Kidney (tissue), 13 donors: ENCODE measurements at regions not wholly inside any gene's neighbourhood (a gene's known extent, or its start where the extent isn't known, plus 50 kb on each side); places are given as distances from the start of the nearest gene placed in this dataset.
"Not testable (repeated sequence)": the region's sequence is repeated elsewhere in the genome, so short reads cannot be mapped to it uniquely, and the experiment has no call there.

Experiments
- DNase-seq, 5 donors: peaks; one replicate each; pipeline ENCODE4 v3.0.0-alpha.2; 2013 to 2020
- FAIRE-seq: peaks from 2 replicates; lab custom pipeline; 2012; peaks lifted over from hg19 to GRCh38; lab: Jason Lieb, UNC
- H3K27ac ChIP-seq, 2 donors: one replicate each; pipeline ENCODE4 v1.7.0; 2013; ENCODE audit warnings: low read depth in 2 of 2, low read length in 2 of 2, inconsistent platforms in 1 of 2
- H3K27me3 ChIP-seq: one replicate; pipeline ENCODE4 v1.7.1; 2013; ENCODE audit warnings: low read length, inconsistent platforms; ENCODE audit not compliant: control insufficient read depth, insufficient read depth
- H3K36me3 ChIP-seq, 3 donors: one replicate each; pipeline versions ENCODE4 v1.7.0 to v1.7.1; 2013; ENCODE audit warnings: low read length in 3 of 3, control low read depth in 1 of 3, inconsistent platforms in 1 of 3; ENCODE audit not compliant: insufficient read depth in 3 of 3, control insufficient read depth in 2 of 3
- H3K4me1 ChIP-seq, 3 donors: one replicate each; pipeline versions ENCODE4 v1.7.0 to v1.7.1; 2013; ENCODE audit warnings: low read length in 3 of 3, inconsistent platforms in 1 of 3, low read depth in 1 of 3; ENCODE audit not compliant: control insufficient read depth in 2 of 3, insufficient read depth in 2 of 3
- H3K4me3 ChIP-seq, 3 donors: one replicate each; pipeline versions ENCODE4 v1.7.0 to v1.8.1; 2013; ENCODE audit warnings: low read length in 3 of 3, control low read depth in 1 of 3, inconsistent platforms in 1 of 3
- H3K9ac ChIP-seq, 3 donors: one replicate each; pipeline versions ENCODE4 v1.7.0 to v1.7.1; 2013; ENCODE audit warnings: low read length in 3 of 3, control low read depth in 1 of 3, inconsistent platforms in 1 of 3
- H3K9me3 ChIP-seq, 3 donors: one replicate each; pipeline versions ENCODE4 v1.7.0 to v1.7.1; 2013; ENCODE audit warnings: low read length in 3 of 3, control low read depth in 1 of 3, inconsistent platforms in 1 of 3; ENCODE audit not compliant: control insufficient read depth in 2 of 3, insufficient read depth in 1 of 3
- CTCF ChIP-seq: IDR thresholded peaks from 3 replicates; pipeline ENCODE4 v1.5.1; 2012; ENCODE audit warnings: mild to moderate bottlenecking, moderate library complexity, borderline replicate concordance; ENCODE audit not compliant: insufficient read depth; ENCODE audit errors: extremely low read depth
- intact Hi-C: fragments of 100-400 bp; cut with DNase I; formaldehyde crosslinking; loops from one replicate; pipeline ENCODE4 v1.11.1; 2022
- donor health status: control.
- donor health status: control.
- donor health status: control.
- donor health status: control.
- donor health status: control.
- donor health status: DM: yes; HTN: yes; CAD: no.
- donor health status: Normal renal cell carcinoma (clear cell type).

GRCh38 chr1:229005556-229005955 lies 265.4 kb upstream of the RAB4A start:
- intact Hi-C loops = no loop called here
- H3K4me3 ChIP-seq = no peak overlapping the region
- H3K4me1 ChIP-seq = no peaks in the 10 kb centered on the region
- peaks cover 0 to 1% (median 0%) of the 10 kb centered on the region in 3 donors for H3K9me3 ChIP-seq
- no peak for DNase-seq
- H3K27me3 ChIP-seq = no peaks in the 10 kb centered on the region
- no peak for TF ChIP-seq CTCF
- no peak overlapping the region for H3K27ac ChIP-seq
- H3K9ac ChIP-seq = no peak overlapping the region
- FAIRE-seq = no peak
- H3K36me3 ChIP-seq = no peaks in the 10 kb centered on the region

DNA sequence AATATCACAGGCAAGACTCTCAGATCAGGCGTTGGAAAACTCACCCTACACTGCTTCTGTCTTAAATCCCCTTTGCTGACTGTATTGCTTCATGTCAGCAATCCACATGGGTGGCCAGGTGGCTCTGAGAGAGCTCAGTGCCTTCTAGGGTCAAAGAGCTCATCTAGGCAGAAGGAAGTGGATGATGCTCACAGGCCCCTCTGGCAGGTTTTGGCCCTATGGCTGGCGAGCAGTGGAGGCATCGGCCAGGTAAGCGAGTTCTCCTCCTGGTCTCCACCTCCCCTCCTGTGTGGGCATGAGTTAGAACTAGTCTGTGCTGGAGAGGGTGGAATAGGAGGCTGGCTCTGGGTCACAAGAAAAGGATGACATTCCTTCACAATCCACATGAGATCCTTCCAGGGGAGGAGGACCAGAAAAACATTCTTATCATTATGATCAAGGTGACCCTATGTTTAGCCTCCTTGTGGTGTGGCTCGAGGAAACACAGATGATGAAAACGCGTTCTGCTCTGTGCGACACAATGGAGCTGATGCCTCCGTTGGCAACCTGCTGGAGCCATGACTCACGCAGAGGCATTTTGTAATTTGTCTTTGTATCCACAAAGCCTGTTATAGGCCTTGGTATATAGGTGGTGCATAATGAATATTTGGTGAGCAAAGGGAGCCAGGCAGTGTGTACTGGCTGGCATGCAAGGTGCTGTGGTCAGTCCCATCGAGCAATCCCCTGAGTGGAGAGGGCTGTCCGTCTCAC lies 264.6 kb upstream of the RAB4A start:
- Histone ChIP-seq H3K9ac (no peak overlapping the region), H3K27ac (no peak overlapping the region), H3K9me3 (peaks cover 0 to 1% (median 0%) of the 10 kb centered on the region in 3 donors), H3K4me1 (no peaks in the 10 kb centered on the region), H3K36me3 (no peaks in the 10 kb centered on the region), H3K4me3 (no peak overlapping the region), H3K27me3 (no peaks in the 10 kb centered on the region)
- intact Hi-C loops = no loop called here
- DNase-seq (no peak), FAIRE-seq (no peak)
- no peak for TF ChIP-seq CTCF

DNA sequence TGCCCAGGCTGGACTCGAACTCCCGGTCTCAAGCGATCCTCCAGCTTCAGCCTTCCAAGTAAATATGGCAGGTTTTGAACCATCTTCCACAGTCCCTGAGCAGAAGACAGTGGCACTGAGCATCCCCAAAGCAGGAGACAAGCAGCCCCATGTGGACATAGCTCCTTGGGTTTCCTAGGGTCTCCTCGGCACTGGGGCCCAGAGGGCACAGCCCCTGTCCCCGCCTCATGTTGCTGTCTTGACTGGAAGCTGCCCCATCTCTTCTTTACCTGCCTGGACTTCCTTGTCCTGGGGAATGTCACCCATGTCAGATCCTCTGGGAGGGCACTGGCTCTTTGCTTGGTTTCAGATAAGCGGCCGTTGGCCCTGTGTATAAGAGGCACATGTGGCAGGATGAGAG lies 263.7 kb upstream of the RAB4A start:
- FAIRE-seq (no peak), DNase-seq (no peak)
- no peaks in the 10 kb centered on the region for H3K27me3 ChIP-seq
- no peaks in the 10 kb centered on the region for H3K4me1 ChIP-seq
- no peaks in the 10 kb centered on the region for H3K36me3 ChIP-seq
- H3K9ac ChIP-seq = no peak overlapping the region
- no peak overlapping the region for H3K27ac ChIP-seq
- intact Hi-C loops = no loop called here
- H3K9me3 ChIP-seq = peaks cover 0 to 1% (median 0%) of the 10 kb centered on the region in 3 donors
- TF ChIP-seq CTCF = no peak
- H3K4me3 ChIP-seq = no peak overlapping the region

GRCh38 chr1:229007701-229008100 lies 263.2 kb upstream of the RAB4A start:
- no peak for FAIRE-seq
- intact Hi-C loops = no loop called here

GRCh38 chr1:229008347-229008746 lies 262.6 kb upstream of the RAB4A start:
- FAIRE-seq, H3K27me3 ChIP-seq: not testable (repeated sequence)

More at GRCh38 chr1:229007701-229008100, 263.2 kb upstream of the RAB4A start:
- no peaks in the 10 kb centered on the region for H3K27me3 ChIP-seq
- no peak overlapping the region for H3K4me3 ChIP-seq
- no peaks in the 10 kb centered on the region for H3K36me3 ChIP-seq
- DNase-seq = no peak
- TF ChIP-seq CTCF = no peak
- peaks cover 0 to 1% (median 0%) of the 10 kb centered on the region in 3 donors for H3K9me3 ChIP-seq
- H3K9ac ChIP-seq = no peak overlapping the region
- no peaks in the 10 kb centered on the region for H3K4me1 ChIP-seq
- H3K27ac ChIP-seq = no peak overlapping the region

More at GRCh38 chr1:229008347-229008746, 262.6 kb upstream of the RAB4A start:
- H3K9me3 ChIP-seq, H3K36me3 ChIP-seq, H3K9ac ChIP-seq, intact Hi-C loops, H3K27ac ChIP-seq, DNase-seq, H3K4me3 ChIP-seq, H3K4me1 ChIP-seq: not testable (repeated sequence)
